ENCODE measurements at regions not wholly inside any gene's neighbourhood (a gene's known extent, or its start where the extent isn't known, plus 50 kb on each side); places are given as distances from the start of the nearest gene placed in this dataset.

DNA sequence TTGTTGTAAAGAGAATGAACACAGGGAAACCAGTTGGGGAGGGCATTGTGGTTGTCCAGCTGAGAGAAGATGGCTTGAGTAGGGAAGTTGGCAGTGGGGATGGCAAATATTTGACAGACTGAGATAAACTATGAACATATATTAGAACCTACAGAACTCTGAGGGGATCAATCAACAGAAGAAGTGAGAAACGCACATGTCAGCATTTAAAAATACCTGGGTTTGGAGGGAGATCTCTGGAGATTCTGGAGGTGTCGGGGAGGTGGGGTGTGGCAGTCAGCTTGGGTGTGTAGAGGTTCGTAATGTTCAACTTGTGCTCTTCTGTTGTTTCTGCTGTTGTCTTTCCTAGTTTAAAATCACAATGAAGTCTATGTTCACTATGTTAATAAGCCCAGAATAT lies 517.8 kb downstream of the AACS start:
- DNase-seq = no peak

DNA sequence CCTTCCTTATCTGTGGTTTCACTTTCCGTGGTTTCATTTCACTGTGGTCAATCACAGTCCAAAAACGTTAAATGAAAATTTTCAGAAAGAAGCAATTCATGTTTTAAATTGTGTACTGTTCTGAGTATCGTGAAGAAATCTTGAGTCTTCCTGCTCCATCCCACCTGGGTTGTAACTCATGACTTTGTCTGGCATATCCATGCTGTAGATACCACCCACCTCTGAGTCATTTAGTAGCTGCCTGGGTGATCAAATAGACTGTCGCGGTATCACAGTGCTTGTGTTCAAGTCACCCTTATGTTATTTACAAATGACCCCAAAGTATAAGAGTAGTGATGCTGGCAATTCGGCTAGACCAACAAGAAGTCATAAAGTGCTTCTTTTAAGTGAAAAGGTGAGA lies 521.2 kb downstream of the AACS start:
- no peak for DNase-seq

DNA sequence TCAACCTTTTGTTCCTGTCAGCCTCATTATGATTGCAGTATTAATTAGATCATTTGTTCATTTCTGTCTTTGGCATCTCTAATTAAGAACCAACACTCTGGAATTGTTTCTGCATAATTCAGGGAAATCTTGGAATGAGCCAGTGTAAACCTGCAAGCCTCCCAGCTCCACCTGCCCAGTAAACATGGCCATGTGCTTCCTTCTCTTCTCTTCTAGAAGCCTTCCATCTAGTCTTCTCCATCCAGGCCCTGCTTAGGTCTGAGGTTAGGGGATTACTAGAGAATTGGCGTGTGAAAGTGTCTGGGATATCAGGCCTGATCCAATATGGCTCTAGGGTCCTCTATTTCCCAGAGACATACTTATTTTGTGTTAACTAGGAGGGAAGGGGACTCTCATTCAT lies 528.0 kb downstream of the AACS start:
- no peak for DNase-seq

DNA sequence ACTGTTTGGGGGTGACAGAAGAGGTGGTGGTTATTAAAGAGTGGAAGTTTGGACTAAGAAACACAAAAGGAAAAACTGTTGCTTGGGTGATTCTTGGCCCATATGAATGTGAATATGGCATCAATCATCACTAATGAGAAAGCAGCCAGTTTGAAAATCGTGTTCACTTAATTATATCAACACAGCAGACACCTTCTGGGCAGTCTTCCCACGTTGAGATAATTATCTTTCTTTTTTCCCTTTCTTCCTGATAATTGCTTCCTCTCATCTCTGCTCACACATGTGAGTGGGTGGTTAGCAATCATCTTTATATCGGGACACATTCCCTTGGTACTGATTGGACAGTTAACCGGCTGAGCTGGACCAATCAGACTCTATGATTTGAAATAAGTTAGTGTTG lies 539.7 kb downstream of the AACS start:
- no peak for DNase-seq

GRCh38 chr12:125606312-125606711 lies 541.1 kb downstream of the AACS start:
- DNase-seq = no peak

- no peak for DNase-seq
Measured at GRCh38 chr12:125610292-125610691, 545.1 kb downstream of the AACS start.

DNA sequence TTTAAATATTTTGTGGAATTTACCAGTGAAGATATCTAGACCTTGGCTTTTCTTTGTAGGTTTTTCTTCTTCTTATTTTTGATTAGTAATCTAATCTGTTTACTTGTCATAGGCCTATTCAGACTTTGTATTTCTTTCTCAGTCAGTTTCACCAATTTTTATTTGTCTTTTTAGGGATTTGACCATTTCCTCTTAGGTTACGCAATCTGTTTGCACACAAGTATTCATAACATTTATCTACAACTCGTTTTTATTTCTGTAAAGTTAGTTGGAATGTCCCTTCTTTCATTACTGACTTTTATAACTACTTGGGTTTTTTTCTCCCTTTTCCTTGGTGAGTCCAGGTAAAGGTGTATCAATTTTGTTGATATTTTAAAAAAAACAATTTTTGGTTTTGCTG lies 545.7 kb downstream of the AACS start:
- DNase-seq = no peak

DNA sequence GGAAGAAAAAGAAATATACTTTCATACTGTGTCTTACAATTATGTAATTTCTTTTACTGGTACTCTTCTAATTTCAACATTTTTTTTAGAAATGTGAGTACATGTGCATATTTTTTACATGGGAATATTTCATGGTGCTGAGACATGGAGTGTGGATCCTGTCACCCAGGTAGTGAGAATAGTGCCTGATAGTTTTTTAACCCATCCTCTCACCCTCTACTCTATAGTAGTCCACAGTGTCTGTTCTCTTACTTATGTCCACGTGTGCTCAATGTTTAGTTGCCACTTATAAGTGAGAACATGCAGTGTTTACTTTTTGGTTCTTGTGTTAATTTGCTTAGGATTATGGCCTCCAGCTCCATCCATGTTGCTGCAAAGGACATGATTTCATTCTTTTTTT lies 548.8 kb downstream of the AACS start:
- DNase-seq = no peak

- DNase-seq = no peak
Measured at GRCh38 chr12:125619723-125620122, 554.5 kb downstream of the AACS start.

DNA sequence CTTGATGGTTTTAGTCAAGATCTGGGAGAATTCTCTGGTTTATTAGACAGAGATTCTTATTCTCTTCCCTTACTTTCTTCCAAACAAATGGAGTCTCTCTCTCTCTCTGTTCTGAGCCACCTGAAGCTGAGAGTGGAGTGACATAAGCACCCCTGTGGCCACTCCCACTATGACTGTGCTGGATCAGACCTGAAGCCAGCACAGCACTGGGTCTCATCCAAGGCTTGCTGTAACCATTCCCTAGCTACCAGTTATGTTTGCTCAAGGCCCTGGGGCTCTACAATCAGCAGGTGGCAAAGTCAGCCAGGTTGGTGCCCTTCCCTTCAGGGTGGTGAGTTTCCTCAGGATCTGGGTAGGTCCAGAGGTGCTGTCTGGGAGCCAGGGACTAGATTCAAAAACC lies 568.5 kb downstream of the AACS start:
- DNase-seq = no peak

DNA sequence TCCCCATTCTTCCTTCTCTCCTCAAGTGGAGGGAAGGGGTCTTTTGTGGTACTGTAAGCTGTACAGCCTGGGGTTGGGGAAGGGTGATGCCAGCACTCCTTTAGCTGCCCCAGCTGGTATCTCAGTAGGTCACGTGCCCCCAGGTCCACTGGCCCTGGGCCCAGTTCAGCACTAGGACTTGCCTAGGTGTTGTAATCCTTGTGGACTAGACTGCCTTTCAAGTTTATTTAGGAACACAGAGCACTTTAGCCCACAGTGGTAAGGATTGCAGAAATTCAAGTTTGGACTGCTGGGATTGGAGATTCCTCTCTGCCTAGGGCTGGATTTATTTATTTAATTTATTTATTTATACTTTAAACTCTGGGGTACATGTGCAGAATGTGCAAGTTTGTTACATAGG lies 569.6 kb downstream of the AACS start:
- no peak for DNase-seq

- no peak for DNase-seq
Measured at GRCh38 chr12:125639826-125640225, 574.6 kb downstream of the AACS start.

GRCh38 chr12:125643055-125643454 lies 577.8 kb downstream of the AACS start:
- no peak for DNase-seq

DNA sequence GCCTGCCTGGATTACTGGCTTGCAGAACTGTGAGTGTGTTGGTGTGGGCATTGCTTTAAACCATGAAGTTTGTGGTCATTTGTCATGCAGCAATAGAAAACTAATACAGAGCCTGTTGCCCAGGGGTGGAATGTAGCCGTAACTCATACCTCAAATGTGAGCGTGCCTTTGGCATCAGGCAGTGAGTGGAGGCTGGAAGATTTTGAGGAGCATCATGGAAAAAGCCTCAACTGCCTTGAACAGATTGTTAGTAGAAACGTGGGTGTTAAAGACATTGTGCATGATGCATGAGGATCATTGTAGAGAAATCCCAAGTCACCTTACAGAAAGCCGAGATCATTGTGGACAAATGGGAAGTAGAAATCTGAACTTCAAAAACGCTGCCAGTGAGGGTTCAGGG lies 580.5 kb downstream of the AACS start:
- no peak for DNase-seq

GRCh38 chr12:125650587-125650986 lies 585.4 kb downstream of the AACS start:
- no peak for DNase-seq

- no peak for DNase-seq
Measured at GRCh38 chr12:125651625-125652024, 586.4 kb downstream of the AACS start.

DNA sequence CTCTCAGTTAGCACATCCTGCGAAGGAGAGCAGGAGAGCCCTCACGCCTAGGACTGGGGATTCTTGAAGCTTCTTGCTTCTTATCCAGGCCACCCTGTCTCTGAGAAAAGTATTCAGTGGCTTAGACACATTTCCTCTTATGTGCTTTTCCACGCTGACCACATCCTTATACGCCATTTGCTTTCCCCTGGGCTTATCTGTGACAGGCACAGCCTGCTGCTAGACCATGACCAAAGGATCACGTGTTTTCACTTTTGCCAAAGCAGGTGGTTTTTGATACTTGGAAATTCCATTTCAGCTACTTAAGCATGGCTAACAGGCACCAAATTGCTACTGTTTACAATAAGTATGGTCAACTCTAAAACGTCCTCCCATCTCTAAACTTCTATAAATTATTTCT lies 587.4 kb downstream of the AACS start:
- no peak for DNase-seq

DNA sequence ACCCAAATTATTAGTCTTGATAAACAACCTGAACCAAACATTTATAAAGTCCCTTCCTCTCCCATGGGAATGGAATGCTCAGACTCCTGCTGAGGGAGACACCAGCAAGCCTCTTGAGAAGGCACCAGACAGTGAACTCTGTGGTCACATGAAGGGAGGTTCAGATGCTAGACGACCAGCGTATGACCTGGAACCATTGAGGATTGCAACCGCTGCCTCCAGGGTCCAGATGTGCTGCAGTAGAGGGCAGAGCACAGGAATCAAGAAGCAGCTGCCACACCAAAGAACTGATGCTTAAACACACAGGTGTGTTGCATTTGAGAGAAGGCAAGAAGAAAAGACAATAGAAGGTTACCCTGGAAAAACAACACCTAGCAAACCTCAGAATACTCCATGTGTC lies 592.4 kb downstream of the AACS start:
- no peak for DNase-seq

GRCh38 chr12:125674554-125675338 lies 609.5 kb downstream of the AACS start:
- no peak for DNase-seq

DNA sequence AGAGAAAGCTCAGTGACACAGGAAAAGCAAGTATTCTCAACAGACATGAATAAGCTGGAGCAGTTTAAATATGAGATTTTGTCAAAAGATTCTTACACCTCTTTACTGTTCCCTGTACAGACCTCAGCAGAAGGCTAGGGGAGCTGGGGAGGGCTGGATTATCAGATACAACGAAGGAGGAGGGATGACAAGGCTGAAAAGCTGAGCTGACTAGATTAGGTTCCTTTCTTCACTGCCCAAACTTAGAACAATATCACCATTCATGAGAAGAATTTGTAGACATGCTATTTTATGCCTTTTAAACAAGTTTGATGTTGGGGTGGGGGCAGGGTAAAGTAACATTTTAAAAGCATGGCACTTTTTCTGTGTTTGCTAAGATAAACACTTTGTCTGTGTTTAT lies 611.1 kb downstream of the AACS start:
- no peak for DNase-seq

GRCh38 chr12:125677829-125678228 lies 612.6 kb downstream of the AACS start:
- DNase-seq = no peak

DNA sequence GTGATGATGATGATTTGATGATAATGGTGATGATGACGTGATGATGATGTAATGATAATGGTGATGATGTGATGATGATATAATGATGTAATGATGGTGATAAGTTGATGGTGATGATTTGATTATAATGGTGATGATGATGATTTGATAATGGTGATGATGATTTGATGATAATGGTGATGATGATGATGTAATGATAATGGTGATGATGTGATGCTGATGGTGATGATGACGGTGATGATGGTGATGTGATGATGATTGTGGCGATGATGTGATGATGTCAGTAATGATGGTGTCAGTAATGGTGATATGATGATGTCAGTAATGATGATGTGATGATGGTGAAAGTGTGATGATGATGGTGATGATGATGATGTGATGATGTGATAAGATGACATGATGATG lies 613.4 kb downstream of the AACS start:
- DNase-seq = no peak

- DNase-seq = no peak
Measured at GRCh38 chr12:125683748-125684381, 618.6 kb downstream of the AACS start.

- DNase-seq = no peak
Measured at GRCh38 chr12:125684968-125685790, 619.9 kb downstream of the AACS start.
